ENCODE measurements at regions not wholly inside any gene's neighbourhood (a gene's known extent, or its start where the extent isn't known, plus 50 kb on each side); places are given as distances from the start of the nearest gene placed in this dataset.

DNA sequence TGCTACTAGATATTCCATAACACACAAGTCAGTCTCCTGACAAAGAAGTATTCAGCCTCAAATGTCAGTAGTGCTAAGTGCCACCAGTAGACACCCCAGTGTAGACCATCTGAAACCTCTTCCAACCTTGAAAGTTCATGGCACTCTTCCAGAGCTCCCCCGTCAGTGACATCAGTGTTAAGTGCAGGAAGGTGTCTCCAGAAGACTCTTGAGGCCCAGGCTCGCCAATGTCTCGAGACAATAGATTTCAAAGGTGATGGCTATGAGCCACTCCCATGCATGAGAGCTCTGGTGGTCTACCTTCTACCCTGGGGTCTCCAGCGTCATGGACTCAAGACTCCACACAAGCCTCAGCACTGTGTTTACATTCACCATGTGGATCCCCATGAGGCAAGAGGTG, 183.8 kb downstream of the SMAD2 start:
- no peak for DNase-seq
- TF ChIP-seq, protein P1, sequence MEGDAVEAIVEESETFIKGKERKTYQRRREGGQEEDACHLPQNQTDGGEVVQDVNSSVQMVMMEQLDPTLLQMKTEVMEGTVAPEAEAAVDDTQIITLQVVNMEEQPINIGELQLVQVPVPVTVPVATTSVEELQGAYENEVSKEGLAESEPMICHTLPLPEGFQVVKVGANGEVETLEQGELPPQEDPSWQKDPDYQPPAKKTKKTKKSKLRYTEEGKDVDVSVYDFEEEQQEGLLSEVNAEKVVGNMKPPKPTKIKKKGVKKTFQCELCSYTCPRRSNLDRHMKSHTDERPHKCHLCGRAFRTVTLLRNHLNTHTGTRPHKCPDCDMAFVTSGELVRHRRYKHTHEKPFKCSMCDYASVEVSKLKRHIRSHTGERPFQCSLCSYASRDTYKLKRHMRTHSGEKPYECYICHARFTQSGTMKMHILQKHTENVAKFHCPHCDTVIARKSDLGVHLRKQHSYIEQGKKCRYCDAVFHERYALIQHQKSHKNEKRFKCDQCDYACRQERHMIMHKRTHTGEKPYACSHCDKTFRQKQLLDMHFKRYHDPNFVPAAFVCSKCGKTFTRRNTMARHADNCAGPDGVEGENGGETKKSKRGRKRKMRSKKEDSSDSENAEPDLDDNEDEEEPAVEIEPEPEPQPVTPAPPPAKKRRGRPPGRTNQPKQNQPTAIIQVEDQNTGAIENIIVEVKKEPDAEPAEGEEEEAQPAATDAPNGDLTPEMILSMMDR (IDR thresholded peaks at IDR 0.05; ENCODE audit: low read depth, low read length), result no peak
- Histone ChIP-seq H3K27me3 (no peaks in the 10 kb centered on the region), H3K4me1 (no peaks in the 10 kb centered on the region), H3K4me3 (ENCODE audit: low read depth, low read length) (no peak overlapping the region), H3K9me3 (no peaks in the 10 kb centered on the region), H3K36me3 (no peaks in the 10 kb centered on the region)

DNA sequence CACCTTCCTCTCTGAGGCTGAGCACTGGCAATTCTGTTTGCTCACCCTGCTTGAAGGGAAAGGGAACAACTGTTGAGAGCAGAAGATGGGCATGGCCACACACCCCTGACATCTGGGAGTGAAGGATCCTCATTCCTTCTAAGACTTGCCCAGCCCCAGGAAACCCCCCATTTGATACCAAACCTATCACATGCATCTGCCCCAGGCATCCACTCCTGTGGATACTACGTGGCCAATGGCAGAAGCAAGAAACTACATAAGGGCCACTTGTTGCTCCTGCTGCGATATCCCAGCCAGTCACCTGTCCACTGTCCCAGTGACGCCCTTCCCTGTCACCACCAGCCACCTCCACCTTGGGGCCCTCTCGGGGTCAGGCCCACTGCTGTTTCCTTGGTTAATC, 185.2 kb downstream of the SMAD2 start:
- Histone ChIP-seq H3K27me3 (no peaks in the 10 kb centered on the region), H3K36me3 (no peaks in the 10 kb centered on the region)

DNA sequence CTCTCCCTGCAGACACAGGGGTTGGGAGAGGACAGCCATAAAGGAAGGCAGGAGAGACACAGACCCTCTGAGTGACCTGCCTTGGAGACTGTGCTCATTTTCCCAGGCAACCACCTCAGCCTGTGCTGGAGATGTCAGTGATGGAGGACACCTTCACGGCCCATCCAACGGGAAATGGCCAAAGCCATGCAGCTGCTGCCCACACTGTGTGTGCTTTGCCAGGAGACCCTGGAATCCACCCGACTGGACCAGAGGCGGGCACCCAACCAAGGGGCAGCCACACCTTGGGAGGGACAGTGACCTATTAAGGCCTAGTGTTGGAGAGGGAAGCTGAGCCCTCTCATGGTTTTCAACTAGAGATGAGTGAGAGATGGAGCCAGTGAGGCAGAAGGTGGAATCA, 192.5 kb downstream of the SMAD2 start:
- no peaks in the 10 kb centered on the region for H3K9me3 ChIP-seq
- TF ChIP-seq, protein P1 (IDR thresholded peaks at IDR 0.05; ENCODE audit: low read depth, low read length), result no peak
- DNase-seq, result no peak
- no peaks in the 10 kb centered on the region; the same call in 1 of the 2 replicates for H3K27me3 ChIP-seq
- H3K4me1 ChIP-seq, result no peaks in the 10 kb centered on the region
- H3K4me3 ChIP-seq (ENCODE audit: low read depth, low read length), result no peak overlapping the region
- no peaks in the 10 kb centered on the region for H3K36me3 ChIP-seq

More for the DNA sequence above, 185.2 kb downstream of the SMAD2 start:
- TF ChIP-seq, protein P1 (IDR thresholded peaks at IDR 0.05; ENCODE audit: low read depth, low read length), result no peak
- no peaks in the 10 kb centered on the region for H3K9me3 ChIP-seq
- DNase-seq, result no peak
- no peaks in the 10 kb centered on the region for H3K4me1 ChIP-seq
- H3K4me3 ChIP-seq (ENCODE audit: low read depth, low read length), result no peak overlapping the region

DNA sequence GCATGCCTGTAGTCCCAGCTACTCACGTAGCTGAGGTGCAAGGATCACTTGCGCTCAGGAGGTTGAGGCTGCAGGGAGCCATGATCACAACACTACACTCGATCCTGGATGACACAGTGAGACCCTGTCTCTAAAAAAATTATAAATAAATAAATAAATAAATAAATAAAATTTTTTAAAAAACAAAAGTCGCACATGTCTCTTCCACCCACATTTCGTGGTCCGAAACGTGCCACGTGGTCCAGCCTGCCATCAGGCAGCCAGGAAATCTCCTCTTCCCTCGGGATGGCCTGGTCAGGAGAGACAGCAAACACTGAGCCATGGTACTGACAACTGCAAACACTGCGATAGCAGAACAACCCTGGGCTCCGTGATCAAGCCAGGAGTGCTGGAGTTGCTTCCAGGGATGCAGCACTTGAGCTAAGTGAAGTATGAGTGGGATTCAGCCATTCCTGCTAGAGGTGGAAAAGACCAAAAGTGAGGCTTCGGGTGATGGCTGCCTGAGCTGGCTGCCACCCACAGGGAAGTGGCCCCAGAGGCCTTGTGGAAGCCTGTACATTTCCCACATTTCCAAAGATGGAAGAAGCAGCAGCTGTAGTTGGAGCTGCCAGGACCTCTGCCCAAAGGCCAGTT, 193.1 kb downstream of the SMAD2 start:
- TF ChIP-seq, protein P1 (IDR thresholded peaks at IDR 0.05; ENCODE audit: low read depth, low read length), result no peak
- H3K9me3 ChIP-seq, result no peaks in the 10 kb centered on the region
- DNase-seq, result no peak
- H3K36me3 ChIP-seq, result no peaks in the 10 kb centered on the region
- H3K27me3 ChIP-seq, result no peaks in the 10 kb centered on the region; the same call in 1 of the 2 replicates
- no peaks in the 10 kb centered on the region for H3K4me1 ChIP-seq
- no peak overlapping the region for H3K4me3 ChIP-seq (ENCODE audit: low read depth, low read length)

DNA sequence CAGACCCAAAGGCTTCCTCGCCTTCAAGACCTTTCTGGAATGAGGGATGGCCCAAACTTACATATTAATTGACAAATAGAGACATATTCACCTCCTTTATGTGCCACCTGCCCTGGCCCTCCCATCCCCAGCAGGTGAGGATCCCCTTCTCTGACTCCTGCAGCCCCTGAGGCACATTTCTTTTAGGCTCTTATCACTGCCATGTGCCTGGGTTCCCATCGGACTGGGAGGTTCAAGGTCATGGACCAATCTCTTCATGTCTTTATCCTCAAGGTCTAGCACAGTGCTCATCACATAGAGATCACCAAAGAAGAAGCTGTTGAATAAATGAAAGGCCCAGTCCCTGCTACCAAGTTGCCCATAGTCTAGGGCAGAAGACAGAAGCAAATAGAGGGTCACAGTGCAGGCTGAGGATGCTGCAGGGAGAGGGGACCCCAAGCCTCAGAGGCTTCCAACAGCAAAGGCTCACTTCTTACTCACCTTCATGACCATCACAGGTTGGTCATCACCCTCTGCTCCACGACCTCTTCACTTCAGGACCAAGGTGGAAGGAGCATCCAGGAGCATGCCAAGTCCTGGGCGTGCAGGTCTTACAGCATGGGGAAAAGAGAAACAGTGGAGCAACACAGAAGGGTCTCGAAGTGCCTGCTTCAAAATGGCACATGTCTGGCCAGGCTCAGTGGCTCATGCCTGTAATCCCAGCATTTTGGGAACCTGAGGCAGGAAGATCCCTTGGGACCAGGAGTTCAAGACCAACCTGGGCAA, 193.9 kb downstream of the SMAD2 start:
- TF ChIP-seq, protein P1 (IDR thresholded peaks at IDR 0.05; ENCODE audit: low read depth, low read length), result no peak
- no peak for DNase-seq
- Histone ChIP-seq H3K4me1 (no peaks in the 10 kb centered on the region), H3K27me3 (no peaks in the 10 kb centered on the region; the same call in 1 of the 2 replicates), H3K36me3 (no peaks in the 10 kb centered on the region), H3K9me3 (no peaks in the 10 kb centered on the region), H3K4me3 (ENCODE audit: low read depth, low read length) (no peak overlapping the region)
